Fibroblast of skin of back (primary cell): ENCODE measurements at regions not wholly inside any gene's neighbourhood (a gene's known extent, or its start where the extent isn't known, plus 50 kb on each side); places are given as distances from the start of the nearest gene placed in this dataset.
A peak's percentile ranks its signal among the peaks of the same experiment; 100 is the strongest.

ENCODE experiments used
- DNase-seq: peaks from one replicate; pipeline ENCODE4 v3.0.0-alpha.2; 2013

- no peak for DNase-seq
Measured at GRCh38 chr3:132189601-132190000, 127.6 kb upstream of the ACP3 start.

DNA sequence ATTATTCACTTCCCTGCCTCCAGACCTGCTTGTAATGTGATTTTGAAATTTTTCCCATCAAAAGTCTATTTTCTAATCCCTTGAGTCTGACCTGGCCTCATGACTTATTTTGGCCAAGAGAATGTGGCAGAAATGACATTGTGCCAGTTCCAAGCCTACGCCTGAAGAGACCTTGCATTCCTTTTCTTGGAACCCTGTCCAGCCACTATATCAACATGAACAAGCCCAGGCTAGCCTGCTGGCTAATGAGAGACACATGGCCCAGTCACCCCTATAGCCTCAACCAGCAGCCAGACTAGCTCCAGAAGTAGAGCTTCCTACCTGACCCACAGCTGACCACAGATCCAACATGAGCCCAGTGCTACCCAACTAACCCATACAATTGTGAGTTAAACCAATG lies 121.1 kb upstream of the ACP3 start:
- DNase-seq = no peak

GRCh38 chr3:132198516-132198915 lies 118.7 kb upstream of the ACP3 start:
- DNase-seq = no peak

GRCh38 chr3:132199451-132199850 lies 117.8 kb upstream of the ACP3 start:
- no peak for DNase-seq

GRCh38 chr3:132202586-132202985 lies 114.6 kb upstream of the ACP3 start:
- DNase-seq = no peak

DNA sequence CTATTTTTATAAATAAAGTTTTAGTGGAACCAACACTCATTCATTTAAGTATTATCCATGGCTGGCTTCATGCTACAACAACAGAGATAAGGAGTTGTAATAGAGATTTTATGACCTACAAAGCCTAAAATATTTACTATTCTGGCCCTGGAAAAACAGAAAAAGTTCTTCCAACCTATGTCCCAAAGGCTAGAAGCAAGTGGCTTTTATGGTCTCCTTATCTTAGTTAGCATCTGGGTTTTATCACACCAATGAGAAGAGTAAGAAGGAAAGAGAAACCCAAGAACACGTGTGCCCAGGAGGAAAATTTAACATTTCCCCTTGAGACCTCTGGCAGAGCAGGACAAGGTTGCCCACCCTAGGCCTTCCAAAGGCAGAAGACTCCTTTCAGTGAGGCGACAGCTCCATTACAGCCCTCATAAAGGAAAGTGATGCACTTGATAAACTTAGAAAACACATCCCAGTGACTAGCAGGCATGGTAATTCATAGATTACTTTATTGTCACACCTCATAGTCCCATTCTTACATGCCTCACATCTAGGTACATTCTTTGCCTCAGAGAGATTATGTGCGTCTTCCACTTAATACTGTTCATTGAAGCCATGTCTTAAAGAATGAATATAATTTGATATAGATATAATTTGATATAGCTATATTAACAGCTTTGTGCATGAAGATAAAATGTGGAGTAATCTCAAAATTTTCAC lies 113.2 kb upstream of the ACP3 start:
- DNase-seq = no peak

GRCh38 chr3:132205609-132206008 lies 111.6 kb upstream of the ACP3 start:
- DNase-seq = no peak

- no peak for DNase-seq
Measured at GRCh38 chr3:132209855-132210254, 107.4 kb upstream of the ACP3 start.

- DNase-seq = peak; percentile 18
Measured at GRCh38 chr3:132210476-132211346, 106.5 kb upstream of the ACP3 start.

- DNase-seq = no peak
Measured at GRCh38 chr3:132211896-132212295, 105.3 kb upstream of the ACP3 start.

GRCh38 chr3:132218817-132219755 lies 98.1 kb upstream of the ACP3 start:
- no peak for DNase-seq

DNA sequence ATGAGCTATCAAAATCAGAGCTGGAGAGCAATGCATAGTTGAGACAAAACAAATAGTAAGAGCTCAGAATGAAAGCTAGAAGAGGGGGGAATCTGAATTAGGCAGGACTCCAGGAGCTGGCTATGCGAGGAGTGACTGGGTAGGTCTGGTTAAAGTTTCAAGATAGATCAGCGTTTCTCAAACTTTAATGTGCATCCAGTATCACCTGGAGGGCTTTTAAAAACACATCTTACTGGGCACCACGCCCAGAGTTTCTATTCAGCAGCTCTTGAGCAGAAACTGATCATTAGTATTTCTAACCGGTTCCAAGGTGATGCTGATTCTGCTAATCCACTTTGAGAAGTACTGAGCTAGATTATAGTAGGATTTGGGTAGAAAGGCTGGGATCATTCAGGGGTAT lies 96.2 kb upstream of the ACP3 start:
- DNase-seq = no peak

DNA sequence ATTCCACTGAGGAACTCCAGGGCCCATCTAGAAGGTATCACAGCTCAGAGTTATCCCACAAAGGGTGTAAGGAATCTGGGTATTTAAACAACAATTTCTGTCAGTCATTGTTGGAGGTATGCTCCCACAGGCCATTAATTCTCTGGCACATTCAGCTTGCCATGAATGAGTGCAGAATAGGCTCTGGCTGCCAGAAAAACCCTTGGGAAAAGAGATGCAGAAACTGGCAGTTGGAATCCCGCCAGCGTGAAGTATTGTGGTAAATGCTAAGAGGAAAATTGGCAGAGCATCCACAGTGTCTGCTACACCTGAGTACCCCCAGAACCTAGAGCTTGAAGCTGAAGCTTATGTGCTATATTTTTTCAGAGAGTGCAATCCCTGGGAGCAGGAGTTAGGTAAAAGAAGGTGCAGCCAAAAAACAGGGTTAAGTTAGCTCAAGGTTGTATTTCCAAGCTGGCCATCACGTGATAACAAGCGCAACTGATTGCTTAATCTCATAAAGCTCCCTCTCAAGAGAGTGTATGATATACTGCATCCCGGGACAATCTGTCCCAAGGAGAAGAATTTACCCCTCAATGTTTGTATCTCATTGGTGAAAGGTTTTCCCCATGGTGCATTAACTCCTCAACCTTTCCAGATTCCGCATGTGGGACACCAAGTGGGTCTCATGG lies 94.2 kb upstream of the ACP3 start:
- no peak for DNase-seq

DNA sequence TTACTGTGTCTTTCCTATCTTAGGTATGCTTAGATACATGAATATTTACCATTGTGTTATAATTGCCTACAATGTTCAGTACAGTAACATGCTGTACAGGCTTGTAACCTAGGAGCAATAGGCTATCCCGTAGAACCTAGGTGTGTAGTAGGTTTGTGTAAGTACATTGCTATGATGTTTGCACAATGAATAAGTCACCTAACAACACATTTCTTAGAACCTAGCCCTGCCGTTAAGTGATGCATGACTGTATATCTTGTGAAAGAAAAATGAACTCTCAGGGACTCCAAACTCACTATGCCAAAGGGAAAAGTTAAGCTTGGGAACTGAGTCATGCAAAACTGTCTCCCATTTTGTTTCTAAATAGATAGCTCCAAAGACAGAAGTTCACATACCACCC lies 91.5 kb upstream of the ACP3 start:
- no peak for DNase-seq

DNA sequence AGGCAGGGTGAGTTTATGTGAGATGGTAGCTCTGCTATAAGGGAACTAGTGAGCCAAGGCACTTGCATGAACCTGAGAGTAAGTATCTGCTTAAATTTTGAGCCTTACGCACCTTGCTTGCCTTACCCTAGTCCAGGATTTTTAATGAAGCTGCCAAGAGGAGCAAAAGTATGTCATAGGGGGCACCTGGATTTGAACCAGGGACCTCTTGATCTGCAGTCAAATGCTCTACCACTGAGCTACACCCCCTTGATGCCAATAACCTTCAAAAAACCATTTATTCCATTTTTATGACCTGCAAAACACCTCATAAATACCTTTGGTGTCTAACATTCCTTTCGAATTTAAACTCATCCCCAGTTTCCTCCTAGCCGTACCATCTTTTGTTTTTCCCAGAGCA lies 88.3 kb upstream of the ACP3 start:
- peak; percentile 17 for DNase-seq

DNA sequence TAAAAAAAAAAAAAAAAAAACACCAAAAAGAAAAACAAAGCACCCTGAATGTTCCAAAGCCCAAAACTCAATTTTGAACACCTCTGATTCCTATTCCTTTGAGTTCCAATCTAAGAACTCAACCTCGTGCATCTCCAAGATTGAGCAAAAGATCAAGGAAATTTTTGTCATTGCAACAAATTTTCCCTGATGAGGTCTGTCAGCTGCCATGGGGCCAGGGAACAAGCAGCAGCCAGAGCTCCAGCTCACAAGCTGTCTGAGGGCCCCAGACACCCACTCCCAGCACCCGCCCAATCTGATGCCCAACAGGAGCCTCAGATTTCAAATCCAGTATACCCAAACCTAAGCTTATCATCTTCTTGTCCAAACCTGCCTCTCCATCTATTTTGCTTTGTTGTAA lies 87.6 kb upstream of the ACP3 start:
- DNase-seq = no peak

GRCh38 chr3:132230156-132231000 lies 86.8 kb upstream of the ACP3 start:
- no peak for DNase-seq

DNA sequence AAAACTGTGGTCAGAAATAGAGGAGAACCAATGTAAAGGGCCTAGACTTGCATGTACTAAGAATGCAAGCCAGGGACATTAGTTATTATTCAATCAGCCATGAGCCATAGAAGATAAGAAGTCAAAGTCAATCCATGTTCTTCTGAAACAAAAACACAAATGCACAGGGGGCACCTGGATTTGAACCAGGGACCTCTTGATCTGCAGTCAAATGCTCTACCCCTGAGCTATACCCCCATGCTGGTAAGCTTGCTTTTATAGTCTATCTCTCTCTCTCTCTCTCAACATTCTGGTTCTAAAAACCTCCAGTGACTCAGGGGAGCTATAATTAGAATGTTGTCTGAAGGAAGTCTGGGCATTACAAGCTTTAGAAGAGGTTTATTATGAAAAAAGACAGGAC lies 85.6 kb upstream of the ACP3 start:
- DNase-seq = peak; percentile 71

DNA sequence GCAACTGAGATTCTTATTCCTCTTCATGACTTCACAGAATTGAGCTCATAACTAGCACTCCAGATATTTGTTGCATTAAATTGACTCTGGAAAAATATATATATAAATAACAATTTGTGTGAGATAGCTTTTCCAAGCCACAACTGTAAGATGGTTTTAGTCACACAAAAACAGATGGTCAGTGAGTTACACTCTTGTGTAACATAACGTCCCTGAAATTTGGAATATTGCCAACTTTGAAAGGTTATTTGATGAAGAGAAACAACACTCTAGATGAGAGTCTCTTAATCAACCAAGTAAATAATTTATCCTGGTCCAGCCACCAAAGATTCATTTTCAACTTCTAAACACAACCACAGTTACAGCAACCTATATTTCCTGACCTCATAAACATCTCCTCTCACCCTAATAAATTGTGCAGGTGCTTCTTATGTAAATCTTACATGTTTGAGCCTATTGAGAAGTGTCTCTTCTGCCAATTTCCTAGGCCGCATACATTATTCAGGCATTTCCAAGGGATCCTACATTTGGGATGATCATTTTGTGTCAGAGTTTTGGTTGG lies 84.9 kb upstream of the ACP3 start:
- DNase-seq = no peak

- DNase-seq = no peak
Measured at GRCh38 chr3:132236701-132237651, 80.2 kb upstream of the ACP3 start.
